ENCODE measurements at regions not wholly inside any gene's neighbourhood (a gene's known extent, or its start where the extent isn't known, plus 50 kb on each side); places are given as distances from the start of the nearest gene placed in this dataset.

DNA sequence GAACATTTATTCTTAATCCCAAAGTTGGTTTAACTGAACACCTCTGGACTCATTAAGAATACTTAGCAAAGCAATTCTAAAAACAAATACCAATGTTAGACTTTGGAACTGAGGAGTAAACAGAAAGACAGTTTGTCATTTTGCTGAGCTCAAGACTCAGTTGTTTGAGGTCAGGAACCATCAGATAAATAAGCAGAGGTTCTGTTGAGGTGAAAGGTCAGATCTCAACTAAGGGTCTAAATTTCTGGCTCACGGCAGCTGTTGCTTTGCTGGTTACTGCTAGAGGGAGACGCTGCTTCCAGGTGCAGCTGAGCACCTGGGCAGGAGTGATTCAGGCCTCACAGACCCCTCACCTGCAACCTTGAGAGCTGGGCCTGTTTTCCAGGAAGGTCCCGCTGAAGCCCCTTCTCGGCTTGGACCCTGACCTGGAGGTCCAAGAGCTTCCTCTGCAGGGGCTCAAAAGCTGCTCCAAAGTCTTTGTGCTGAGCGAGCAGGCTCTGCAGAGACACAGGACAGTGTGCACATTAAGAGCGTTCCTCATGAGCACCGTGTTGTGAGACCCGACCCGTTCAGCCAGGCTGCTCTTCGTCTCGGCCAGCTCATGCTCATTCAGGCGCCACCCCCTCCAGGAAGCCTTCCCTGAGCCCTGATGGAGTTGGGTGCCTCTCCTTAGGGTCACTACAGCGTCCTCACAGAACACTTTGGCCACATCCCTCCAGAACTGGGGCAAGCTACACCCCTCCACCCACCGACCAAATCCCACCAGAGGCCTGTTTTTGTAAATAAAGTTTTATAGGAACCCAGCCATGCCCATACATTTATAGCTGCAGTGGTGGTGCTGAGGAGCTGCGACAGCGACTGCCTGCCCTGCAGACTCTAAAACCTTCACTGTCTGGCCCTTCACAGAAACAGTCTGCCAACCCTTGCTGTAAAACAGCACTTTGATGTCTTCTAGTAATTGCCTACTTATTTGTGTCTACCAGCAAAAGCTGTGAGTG lies 72.0 kb downstream of the SYNE3 start:
- Histone ChIP-seq H4K20me1 (ENCODE audit: insufficient read depth, poor library complexity, severe bottlenecking) (no peaks in the 10 kb centered on the region), H3K4me2 (peak overlapping the region; percentile 62)

GRCh38 chr14:95442633-95443021 lies 73.8 kb downstream of the SYNE3 start:
- no peak for TF ChIP-seq EZH2 (IDR thresholded peaks at IDR 0.05; ENCODE audit: borderline replicate concordance)
- TF ChIP-seq, protein P1, sequence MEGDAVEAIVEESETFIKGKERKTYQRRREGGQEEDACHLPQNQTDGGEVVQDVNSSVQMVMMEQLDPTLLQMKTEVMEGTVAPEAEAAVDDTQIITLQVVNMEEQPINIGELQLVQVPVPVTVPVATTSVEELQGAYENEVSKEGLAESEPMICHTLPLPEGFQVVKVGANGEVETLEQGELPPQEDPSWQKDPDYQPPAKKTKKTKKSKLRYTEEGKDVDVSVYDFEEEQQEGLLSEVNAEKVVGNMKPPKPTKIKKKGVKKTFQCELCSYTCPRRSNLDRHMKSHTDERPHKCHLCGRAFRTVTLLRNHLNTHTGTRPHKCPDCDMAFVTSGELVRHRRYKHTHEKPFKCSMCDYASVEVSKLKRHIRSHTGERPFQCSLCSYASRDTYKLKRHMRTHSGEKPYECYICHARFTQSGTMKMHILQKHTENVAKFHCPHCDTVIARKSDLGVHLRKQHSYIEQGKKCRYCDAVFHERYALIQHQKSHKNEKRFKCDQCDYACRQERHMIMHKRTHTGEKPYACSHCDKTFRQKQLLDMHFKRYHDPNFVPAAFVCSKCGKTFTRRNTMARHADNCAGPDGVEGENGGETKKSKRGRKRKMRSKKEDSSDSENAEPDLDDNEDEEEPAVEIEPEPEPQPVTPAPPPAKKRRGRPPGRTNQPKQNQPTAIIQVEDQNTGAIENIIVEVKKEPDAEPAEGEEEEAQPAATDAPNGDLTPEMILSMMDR (IDR thresholded peaks at IDR 0.05; ENCODE audit: poor library complexity) = peak; percentile 80
- Histone ChIP-seq H3K4me1 (ENCODE audit: insufficient read depth) (peaks cover 10% of the 10 kb centered on the region), H4K20me1 (ENCODE audit: insufficient read depth, poor library complexity, severe bottlenecking) (no peaks in the 10 kb centered on the region), H3K4me2 (no peak overlapping the region), H3K79me2 (no peaks in the 10 kb centered on the region), H3K9me2 (replicated peaks; ENCODE audit: insufficient read depth) (no peaks in the 10 kb centered on the region), H3K27me3 (no peaks in the 10 kb centered on the region), H2AFZ (no peak overlapping the region), H3K36me3 (replicated peaks; ENCODE audit: insufficient read depth, low read depth) (no peaks in the 10 kb centered on the region), H3K9me3 (ENCODE audit: low read depth) (no peaks in the 10 kb centered on the region), H3K27ac (peak overlapping the region; percentile 52), H3K4me3 (no peak overlapping the region)
- WGBS (ENCODE audit: low lambda C conversion rate, missing lambda C conversion rate) = 35% methylated on average over 5 of the region's 5 CpGs
- DNase-seq (ENCODE audit: low spot score) = peak; percentile 92

More for the DNA sequence above, 72.0 kb downstream of the SYNE3 start:
- no peaks in the 10 kb centered on the region for H3K79me2 ChIP-seq
- no peaks in the 10 kb centered on the region for H3K36me3 ChIP-seq (replicated peaks; ENCODE audit: insufficient read depth, low read depth)
- no peaks in the 10 kb centered on the region for H3K27me3 ChIP-seq
- H2AFZ ChIP-seq = no peak overlapping the region
- no peaks in the 10 kb centered on the region for H3K9me3 ChIP-seq (ENCODE audit: low read depth)
- no peak for TF ChIP-seq EZH2phosphoT487 (IDR thresholded peaks at IDR 0.05; ENCODE audit: low read depth, severe bottlenecking, unreplicated experiment)
- TF ChIP-seq, protein P1 (IDR thresholded peaks at IDR 0.05; ENCODE audit: poor library complexity) = no peak
- TF ChIP-seq EZH2 (IDR thresholded peaks at IDR 0.05; ENCODE audit: borderline replicate concordance) = no peak
- H3K9me2 ChIP-seq (replicated peaks; ENCODE audit: insufficient read depth) = no peaks in the 10 kb centered on the region
- no peak overlapping the region for H3K4me3 ChIP-seq
- peaks cover 10% of the 10 kb centered on the region for H3K4me1 ChIP-seq (ENCODE audit: insufficient read depth)
- peak; percentile 44 for DNase-seq (ENCODE audit: low spot score)
- peak overlapping the region; percentile 74 for H3K27ac ChIP-seq
- WGBS (ENCODE audit: low lambda C conversion rate, missing lambda C conversion rate) = 71% methylated on average over 16 of the region's 16 CpGs

- Histone ChIP-seq H4K20me1 (ENCODE audit: insufficient read depth, poor library complexity, severe bottlenecking) (no peaks in the 10 kb centered on the region), H3K4me3 (no peak overlapping the region), H3K9me3 (ENCODE audit: low read depth) (no peaks in the 10 kb centered on the region), H3K27me3 (no peaks in the 10 kb centered on the region), H3K27ac (no peak overlapping the region), H3K9me2 (replicated peaks; ENCODE audit: insufficient read depth) (no peaks in the 10 kb centered on the region), H3K36me3 (replicated peaks; ENCODE audit: insufficient read depth, low read depth) (no peaks in the 10 kb centered on the region), H3K79me2 (no peaks in the 10 kb centered on the region), H3K4me1 (ENCODE audit: insufficient read depth) (peaks cover 10% of the 10 kb centered on the region), H2AFZ (no peak overlapping the region), H3K4me2 (no peak overlapping the region)
- TF ChIP-seq, protein P1 (IDR thresholded peaks at IDR 0.05; ENCODE audit: poor library complexity) = no peak
- TF ChIP-seq EZH2 (IDR thresholded peaks at IDR 0.05; ENCODE audit: borderline replicate concordance) (no peak), EZH2phosphoT487 (IDR thresholded peaks at IDR 0.05; ENCODE audit: low read depth, severe bottlenecking, unreplicated experiment) (no peak)
- DNase-seq (ENCODE audit: low spot score) = no peak
- WGBS (ENCODE audit: low lambda C conversion rate, missing lambda C conversion rate) = 68% methylated on average over 6 of the region's 6 CpGs
Measured at GRCh38 chr14:95442016-95442632, 74.3 kb downstream of the SYNE3 start.
